ENCODE measurements at regions not wholly inside any gene's neighbourhood (a gene's known extent, or its start where the extent isn't known, plus 50 kb on each side); places are given as distances from the start of the nearest gene placed in this dataset.
A peak's percentile ranks its signal among the peaks of the same experiment; 100 is the strongest.

DNA sequence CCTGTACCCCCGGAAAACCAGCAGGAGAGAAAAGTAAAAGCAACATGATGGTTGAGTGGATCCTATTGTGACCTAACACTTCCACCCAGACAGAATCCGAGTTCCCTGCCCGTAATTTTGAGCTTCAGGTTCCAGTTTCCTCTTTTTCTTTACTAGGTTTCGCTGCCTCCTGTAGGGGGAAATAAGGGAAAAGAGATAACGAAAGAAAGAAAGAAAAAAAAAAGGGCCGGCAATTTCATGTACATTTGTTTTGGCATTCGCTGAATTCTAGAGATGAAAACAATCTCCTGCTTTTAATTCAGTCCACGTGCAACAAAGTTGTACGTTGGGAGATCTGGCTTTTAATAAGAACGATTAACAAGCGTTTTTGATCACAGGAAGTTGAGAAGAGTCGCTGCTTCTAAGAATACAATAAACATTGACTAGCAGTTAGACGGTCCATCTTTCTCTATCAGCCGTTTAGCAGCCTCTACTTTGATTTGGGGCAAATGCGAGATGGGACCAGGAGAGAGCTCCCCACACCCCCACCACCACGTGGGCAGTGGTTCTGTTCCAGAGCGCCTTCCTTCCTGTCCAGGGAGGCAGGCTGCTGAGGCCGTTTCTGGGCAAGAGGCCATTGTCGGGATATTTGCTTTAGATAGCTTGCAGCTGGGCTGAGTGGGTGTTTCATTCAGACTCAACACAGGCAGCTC is 155.9 kb upstream of the RUNX1 start:
- TF ChIP-seq, protein P1, sequence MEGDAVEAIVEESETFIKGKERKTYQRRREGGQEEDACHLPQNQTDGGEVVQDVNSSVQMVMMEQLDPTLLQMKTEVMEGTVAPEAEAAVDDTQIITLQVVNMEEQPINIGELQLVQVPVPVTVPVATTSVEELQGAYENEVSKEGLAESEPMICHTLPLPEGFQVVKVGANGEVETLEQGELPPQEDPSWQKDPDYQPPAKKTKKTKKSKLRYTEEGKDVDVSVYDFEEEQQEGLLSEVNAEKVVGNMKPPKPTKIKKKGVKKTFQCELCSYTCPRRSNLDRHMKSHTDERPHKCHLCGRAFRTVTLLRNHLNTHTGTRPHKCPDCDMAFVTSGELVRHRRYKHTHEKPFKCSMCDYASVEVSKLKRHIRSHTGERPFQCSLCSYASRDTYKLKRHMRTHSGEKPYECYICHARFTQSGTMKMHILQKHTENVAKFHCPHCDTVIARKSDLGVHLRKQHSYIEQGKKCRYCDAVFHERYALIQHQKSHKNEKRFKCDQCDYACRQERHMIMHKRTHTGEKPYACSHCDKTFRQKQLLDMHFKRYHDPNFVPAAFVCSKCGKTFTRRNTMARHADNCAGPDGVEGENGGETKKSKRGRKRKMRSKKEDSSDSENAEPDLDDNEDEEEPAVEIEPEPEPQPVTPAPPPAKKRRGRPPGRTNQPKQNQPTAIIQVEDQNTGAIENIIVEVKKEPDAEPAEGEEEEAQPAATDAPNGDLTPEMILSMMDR (IDR thresholded peaks at IDR 0.05; ENCODE audit: low read depth, low read length, poor library complexity, severe bottlenecking) = peak; percentile 23
- TF ChIP-seq EZH2phosphoT487 (IDR thresholded peaks at IDR 0.05; ENCODE audit: borderline replicate concordance, low read length) = no peak

All from DOHH2 (cell line).